DOHH2 (cell line): ENCODE measurements at regions not wholly inside any gene's neighbourhood (a gene's known extent, or its start where the extent isn't known, plus 50 kb on each side); places are given as distances from the start of the nearest gene placed in this dataset.

ENCODE experiments used
- EZH2phosphoT487 ChIP-seq: fragments of 200-600 bp; sonication (generic); IDR thresholded peaks from 2 replicates; pipeline ENCODE4 v1.6.1; 2017; ENCODE audit warnings: borderline replicate concordance, mild to moderate bottlenecking, antibody characterized with exemption, low read length, moderate library complexity, mixed read lengths
- TF ChIP-seq, protein P1 (sequence below): fragments of 200-600 bp; sonication (generic); IDR thresholded peaks from one replicate; pipeline ENCODE4 v1.5.1; 2014; ENCODE audit warnings: antibody characterized with exemption, mild to moderate bottlenecking, low read depth, low read length; ENCODE audit not compliant: poor library complexity, severe bottlenecking

DNA sequence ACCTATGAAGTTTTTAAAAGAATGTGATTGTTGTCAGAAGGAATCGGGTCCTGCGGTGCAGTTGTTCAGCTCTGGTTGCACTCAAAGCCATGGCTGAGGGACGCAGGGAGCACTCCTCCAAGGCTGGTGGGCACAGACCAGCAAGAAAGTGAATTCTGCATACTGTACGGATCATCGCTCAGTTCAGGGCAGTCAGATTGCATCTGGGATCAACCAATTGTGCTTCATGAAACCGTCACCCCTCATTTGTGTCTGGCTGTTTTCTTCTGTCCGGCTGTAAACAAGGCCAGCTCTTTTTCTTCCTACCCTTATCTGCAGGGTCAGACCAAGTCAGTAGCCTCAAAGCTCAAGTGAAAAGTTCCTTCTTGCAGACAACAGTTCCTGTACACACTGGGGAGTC is 478.3 kb downstream of the TFAP2A start:
- TF ChIP-seq, protein P1, sequence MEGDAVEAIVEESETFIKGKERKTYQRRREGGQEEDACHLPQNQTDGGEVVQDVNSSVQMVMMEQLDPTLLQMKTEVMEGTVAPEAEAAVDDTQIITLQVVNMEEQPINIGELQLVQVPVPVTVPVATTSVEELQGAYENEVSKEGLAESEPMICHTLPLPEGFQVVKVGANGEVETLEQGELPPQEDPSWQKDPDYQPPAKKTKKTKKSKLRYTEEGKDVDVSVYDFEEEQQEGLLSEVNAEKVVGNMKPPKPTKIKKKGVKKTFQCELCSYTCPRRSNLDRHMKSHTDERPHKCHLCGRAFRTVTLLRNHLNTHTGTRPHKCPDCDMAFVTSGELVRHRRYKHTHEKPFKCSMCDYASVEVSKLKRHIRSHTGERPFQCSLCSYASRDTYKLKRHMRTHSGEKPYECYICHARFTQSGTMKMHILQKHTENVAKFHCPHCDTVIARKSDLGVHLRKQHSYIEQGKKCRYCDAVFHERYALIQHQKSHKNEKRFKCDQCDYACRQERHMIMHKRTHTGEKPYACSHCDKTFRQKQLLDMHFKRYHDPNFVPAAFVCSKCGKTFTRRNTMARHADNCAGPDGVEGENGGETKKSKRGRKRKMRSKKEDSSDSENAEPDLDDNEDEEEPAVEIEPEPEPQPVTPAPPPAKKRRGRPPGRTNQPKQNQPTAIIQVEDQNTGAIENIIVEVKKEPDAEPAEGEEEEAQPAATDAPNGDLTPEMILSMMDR = no peak
- no peak for TF ChIP-seq EZH2phosphoT487
